Stimulated activated CD4-positive, alpha-beta T cell treated with anti-CD3 and anti-CD28 coated beads, Interleukin-4, amount 100 ng/mL, for 24 hours (primary cell): ENCODE measurements at regions not wholly inside any gene's neighbourhood (a gene's known extent, or its start where the extent isn't known, plus 50 kb on each side); places are given as distances from the start of the nearest gene placed in this dataset.
"Not testable (repeated sequence)": the region's sequence is repeated elsewhere in the genome, so short reads cannot be mapped to it uniquely, and the experiment has no call there.

Experiments
- DNase-seq: peaks from one replicate; pipeline ENCODE4 v3.0.0-alpha.2; 2020

GRCh38 chr4:29052266-29052665, 1667.9 kb upstream of the PCDH7 start:
- DNase-seq: no peak

GRCh38 chr4:29058531-29058930, 1661.6 kb upstream of the PCDH7 start:
- no peak for DNase-seq

- no peak for DNase-seq
These were observed 1653.3 kb upstream of the PCDH7 start for GRCh38 chr4:29066861-29067260.

GRCh38 chr4:29073571-29073970, 1646.6 kb upstream of the PCDH7 start:
- no peak for DNase-seq

GRCh38 chr4:29075366-29075765, 1644.8 kb upstream of the PCDH7 start:
- DNase-seq: no peak

GRCh38 chr4:29079260-29079659, 1640.9 kb upstream of the PCDH7 start:
- DNase-seq: no peak

GRCh38 chr4:29081234-29081955, 1638.8 kb upstream of the PCDH7 start:
- DNase-seq: no peak

- no peak for DNase-seq
These were observed 1637.5 kb upstream of the PCDH7 start for GRCh38 chr4:29082684-29083083.

GRCh38 chr4:29085748-29086147, 1634.4 kb upstream of the PCDH7 start:
- DNase-seq: no peak

- DNase-seq: no peak
These were observed 1615.5 kb upstream of the PCDH7 start for GRCh38 chr4:29104694-29105093.

- no peak for DNase-seq
These were observed 1606.2 kb upstream of the PCDH7 start for GRCh38 chr4:29113960-29114359.

- not testable (repeated sequence) for DNase-seq
These were observed 1602.9 kb upstream of the PCDH7 start for GRCh38 chr4:29117231-29117722.

- no peak for DNase-seq
These were observed 1598.6 kb upstream of the PCDH7 start for GRCh38 chr4:29121586-29121985.

- no peak for DNase-seq
These were observed 1591.4 kb upstream of the PCDH7 start for GRCh38 chr4:29128810-29129209.

- DNase-seq: no peak
These were observed 1588.9 kb upstream of the PCDH7 start for GRCh38 chr4:29131304-29131703.

GRCh38 chr4:29142708-29143107, 1577.5 kb upstream of the PCDH7 start:
- DNase-seq: no peak

GRCh38 chr4:29151584-29151983, 1568.6 kb upstream of the PCDH7 start:
- no peak for DNase-seq

GRCh38 chr4:29153642-29154041, 1566.5 kb upstream of the PCDH7 start:
- DNase-seq: no peak

- no peak for DNase-seq
These were observed 1544.9 kb upstream of the PCDH7 start for GRCh38 chr4:29175291-29175690.

- DNase-seq: no peak
These were observed 1521.1 kb upstream of the PCDH7 start for GRCh38 chr4:29199025-29199424.

- no peak for DNase-seq
These were observed 1520.7 kb upstream of the PCDH7 start for GRCh38 chr4:29199485-29199884.

- DNase-seq: no peak
These were observed 1507.1 kb upstream of the PCDH7 start for GRCh38 chr4:29213020-29213419.

GRCh38 chr4:29220761-29221160, 1499.4 kb upstream of the PCDH7 start:
- no peak for DNase-seq

GRCh38 chr4:29224911-29225310, 1495.3 kb upstream of the PCDH7 start:
- DNase-seq: no peak

- no peak for DNase-seq
These were observed 1479.5 kb upstream of the PCDH7 start for GRCh38 chr4:29240641-29241040.
